ENCODE measurements at regions not wholly inside any gene's neighbourhood (a gene's known extent, or its start where the extent isn't known, plus 50 kb on each side); places are given as distances from the start of the nearest gene placed in this dataset.

GRCh38 chr17:11140501-11140900 is 100.5 kb upstream of the SHISA6 start:
- TF ChIP-seq CTCF (IDR thresholded peaks at IDR 0.05; ENCODE audit: insufficient read depth, low read depth, low read length), result no peak
- TF ChIP-seq EZH2 (IDR thresholded peaks at IDR 0.05; ENCODE audit: insufficient read depth, low read length), result no peak
